Left ventricle myocardium inferior (tissue), 1 donor: ENCODE measurements at regions not wholly inside any gene's neighbourhood (a gene's known extent, or its start where the extent isn't known, plus 50 kb on each side); places are given as distances from the start of the nearest gene placed in this dataset.

Experiments
- DNase-seq: peaks from one replicate; pipeline ENCODE4 v3.0.0-alpha.2; 2020
- H3K27ac ChIP-seq: fragments of 200-600 bp; replicated peaks from 2 replicates; pipeline ENCODE4 v1.8.0; 2021
- H3K27me3 ChIP-seq: fragments of 200-600 bp; 2 replicates; pipeline ENCODE4 v1.8.0; 2021; ENCODE audit warnings: low read depth
- H3K36me3 ChIP-seq: fragments of 200-600 bp; 2 replicates; pipeline ENCODE4 v1.8.0; 2021
- H3K4me1 ChIP-seq: fragments of 200-600 bp; 2 replicates; pipeline ENCODE4 v1.8.0; 2021
- H3K4me3 ChIP-seq: fragments of 200-600 bp; 2 replicates; pipeline ENCODE4 v1.8.0; 2021; ENCODE audit warnings: mild to moderate bottlenecking, moderate library complexity
- H3K9me3 ChIP-seq: fragments of 200-600 bp; replicated peaks from 2 replicates; pipeline ENCODE4 v1.8.0; 2021
- intact Hi-C: fragments of 100-400 bp; cut with micrococcal nuclease; formaldehyde crosslinking; loops from one replicate; pipeline ENCODE4 v1.11.0; 2022
- TF ChIP-seq, protein P1 (sequence below): fragments of 200-600 bp; IDR thresholded peaks from 2 replicates; pipeline ENCODE4 v1.8.0; 2021; ENCODE audit warnings: antibody characterized with exemption, mild to moderate bottlenecking, borderline replicate concordance
- donor health status: DM: no; HTN: yes; CAD: no; lungs with severe emphysema.

DNA sequence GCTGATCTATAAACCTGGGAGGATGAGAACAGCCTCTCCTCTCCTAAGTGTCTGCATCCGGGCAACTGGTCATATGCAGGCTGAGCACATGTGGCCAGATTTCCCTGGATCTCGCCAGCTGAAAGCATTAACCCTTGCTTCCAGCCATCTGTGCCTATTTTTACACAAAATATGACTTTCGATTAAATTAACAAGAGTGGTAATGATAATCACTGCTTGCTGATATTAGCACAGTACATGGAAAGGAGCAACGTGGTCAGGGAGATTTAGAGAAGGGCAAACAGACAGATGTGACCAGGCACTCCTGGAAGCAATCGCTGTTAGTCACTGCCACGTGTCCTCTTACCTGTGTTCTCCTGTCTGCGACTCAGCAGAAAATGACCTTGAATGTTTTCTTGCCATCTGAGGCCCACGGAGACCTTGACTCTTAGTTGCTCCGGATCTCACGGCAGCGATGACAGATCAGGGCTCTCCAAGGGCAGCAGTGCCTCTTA lies 59.5 kb upstream of the NPTX2 start:
- no peak for DNase-seq
- Histone ChIP-seq H3K4me1 (no peaks in the 10 kb centered on the region), H3K27ac (no peak overlapping the region), H3K36me3 (no peaks in the 10 kb centered on the region), H3K4me3 (no peak overlapping the region), H3K9me3 (peaks cover 15% of the 10 kb centered on the region), H3K27me3 (peaks cover 20% of the 10 kb centered on the region)
- intact Hi-C loops, result no loop called here
- TF ChIP-seq, protein P1, sequence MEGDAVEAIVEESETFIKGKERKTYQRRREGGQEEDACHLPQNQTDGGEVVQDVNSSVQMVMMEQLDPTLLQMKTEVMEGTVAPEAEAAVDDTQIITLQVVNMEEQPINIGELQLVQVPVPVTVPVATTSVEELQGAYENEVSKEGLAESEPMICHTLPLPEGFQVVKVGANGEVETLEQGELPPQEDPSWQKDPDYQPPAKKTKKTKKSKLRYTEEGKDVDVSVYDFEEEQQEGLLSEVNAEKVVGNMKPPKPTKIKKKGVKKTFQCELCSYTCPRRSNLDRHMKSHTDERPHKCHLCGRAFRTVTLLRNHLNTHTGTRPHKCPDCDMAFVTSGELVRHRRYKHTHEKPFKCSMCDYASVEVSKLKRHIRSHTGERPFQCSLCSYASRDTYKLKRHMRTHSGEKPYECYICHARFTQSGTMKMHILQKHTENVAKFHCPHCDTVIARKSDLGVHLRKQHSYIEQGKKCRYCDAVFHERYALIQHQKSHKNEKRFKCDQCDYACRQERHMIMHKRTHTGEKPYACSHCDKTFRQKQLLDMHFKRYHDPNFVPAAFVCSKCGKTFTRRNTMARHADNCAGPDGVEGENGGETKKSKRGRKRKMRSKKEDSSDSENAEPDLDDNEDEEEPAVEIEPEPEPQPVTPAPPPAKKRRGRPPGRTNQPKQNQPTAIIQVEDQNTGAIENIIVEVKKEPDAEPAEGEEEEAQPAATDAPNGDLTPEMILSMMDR, result no peak

- H3K4me1 ChIP-seq, result no peaks in the 10 kb centered on the region
- H3K4me3 ChIP-seq, result no peak overlapping the region
- H3K27me3 ChIP-seq, result peaks cover 9% of the 10 kb centered on the region
- no peak for DNase-seq
- H3K9me3 ChIP-seq, result peaks cover 28% of the 10 kb centered on the region
- H3K36me3 ChIP-seq, result no peaks in the 10 kb centered on the region
- H3K27ac ChIP-seq, result no peak overlapping the region
- TF ChIP-seq, protein P1, result no peak
- intact Hi-C loops, result no loop called here
Observed at GRCh38 chr7:98556288-98556687, 60.8 kb upstream of the NPTX2 start.

DNA sequence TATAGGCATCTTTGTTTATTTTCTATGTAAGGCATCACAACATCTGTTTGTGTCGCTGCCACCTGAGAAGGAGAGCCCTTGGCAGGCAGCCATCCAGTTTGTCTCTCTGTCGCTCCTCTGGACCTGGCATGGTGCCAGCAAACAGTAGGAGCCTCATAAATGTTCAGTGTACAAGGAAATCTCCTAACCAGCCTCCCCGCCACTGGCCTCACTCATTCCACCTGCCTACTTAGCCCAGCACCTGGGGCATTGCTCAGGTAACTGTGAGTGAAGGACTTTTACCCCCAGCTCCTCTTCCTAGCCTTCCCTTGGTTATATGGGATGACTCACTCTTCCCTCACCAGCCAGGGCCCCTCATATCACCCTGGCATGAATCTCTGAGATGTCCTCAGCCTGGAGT lies 61.7 kb upstream of the NPTX2 start:
- H3K27ac ChIP-seq, result no peak overlapping the region
- intact Hi-C loops, result no loop called here
- H3K9me3 ChIP-seq, result peaks cover 28% of the 10 kb centered on the region
- TF ChIP-seq, protein P1, result no peak
- no peak for DNase-seq
- H3K4me3 ChIP-seq, result no peak overlapping the region
- H3K4me1 ChIP-seq, result no peaks in the 10 kb centered on the region
- no peaks in the 10 kb centered on the region for H3K36me3 ChIP-seq
- peaks cover 8% of the 10 kb centered on the region for H3K27me3 ChIP-seq

- Histone ChIP-seq H3K9me3 (peaks cover 22% of the 10 kb centered on the region), H3K4me3 (no peak overlapping the region), H3K27me3 (peaks cover 4% of the 10 kb centered on the region), H3K27ac (no peak overlapping the region), H3K36me3 (no peaks in the 10 kb centered on the region), H3K4me1 (no peaks in the 10 kb centered on the region)
- intact Hi-C loops, result no loop called here
- DNase-seq, result no peak
- TF ChIP-seq, protein P1, result no peak
Observed at GRCh38 chr7:98553666-98554065, 63.4 kb upstream of the NPTX2 start.

GRCh38 chr7:98551611-98552273 lies 65.3 kb upstream of the NPTX2 start:
- Histone ChIP-seq H3K4me3 (no peak overlapping the region), H3K27ac (no peak overlapping the region), H3K27me3 (peaks cover 4% of the 10 kb centered on the region), H3K36me3 (no peaks in the 10 kb centered on the region), H3K9me3 (peaks cover 22% of the 10 kb centered on the region), H3K4me1 (no peaks in the 10 kb centered on the region)
- intact Hi-C loops, result no loop called here
- DNase-seq, result no peak
- TF ChIP-seq, protein P1, result no peak
